NCI-H128 (cell line): ENCODE measurements at regions not wholly inside any gene's neighbourhood (a gene's known extent, or its start where the extent isn't known, plus 50 kb on each side); places are given as distances from the start of the nearest gene placed in this dataset.

Experiments used
- DNase-seq: peaks from one replicate; lab custom pipeline; 2025; ENCODE audit not compliant: unreplicated experiment; lab: John Stamatoyannopoulos, UW

GRCh38 chr9:12065686-12066085, 627.5 kb upstream of the TYRP1 start:
- DNase-seq: no peak

GRCh38 chr9:12066455-12067035, 626.6 kb upstream of the TYRP1 start:
- no peak for DNase-seq

- no peak for DNase-seq
These were observed 623.8 kb upstream of the TYRP1 start for GRCh38 chr9:12069366-12069765.

- no peak for DNase-seq
These were observed 607.8 kb upstream of the TYRP1 start for GRCh38 chr9:12085399-12085798.

GRCh38 chr9:12091865-12092527, 601.2 kb upstream of the TYRP1 start:
- no peak for DNase-seq

GRCh38 chr9:12094046-12094445, 599.1 kb upstream of the TYRP1 start:
- DNase-seq: no peak

GRCh38 chr9:12095931-12096330, 597.3 kb upstream of the TYRP1 start:
- DNase-seq: no peak

GRCh38 chr9:12133416-12133815, 559.8 kb upstream of the TYRP1 start:
- no peak for DNase-seq

- DNase-seq: no peak
These were observed 551.8 kb upstream of the TYRP1 start for GRCh38 chr9:12141422-12141821.

- DNase-seq: no peak
These were observed 537.6 kb upstream of the TYRP1 start for GRCh38 chr9:12155401-12156134.

GRCh38 chr9:12162181-12162815, 530.9 kb upstream of the TYRP1 start:
- DNase-seq: no peak

GRCh38 chr9:12163723-12164458, 529.3 kb upstream of the TYRP1 start:
- no peak for DNase-seq

- no peak for DNase-seq
These were observed 526.7 kb upstream of the TYRP1 start for GRCh38 chr9:12166518-12166917.

- no peak for DNase-seq
These were observed 522.7 kb upstream of the TYRP1 start for GRCh38 chr9:12170456-12170855.

- no peak for DNase-seq
These were observed 514.6 kb upstream of the TYRP1 start for GRCh38 chr9:12178634-12179033.

- no peak for DNase-seq
These were observed 510.4 kb upstream of the TYRP1 start for GRCh38 chr9:12182806-12183205.

- DNase-seq: no peak
These were observed 509.9 kb upstream of the TYRP1 start for GRCh38 chr9:12183321-12183720.

GRCh38 chr9:12185856-12186255, 507.3 kb upstream of the TYRP1 start:
- no peak for DNase-seq

- DNase-seq: no peak
These were observed 501.6 kb upstream of the TYRP1 start for GRCh38 chr9:12191630-12192029.

GRCh38 chr9:12194731-12195130, 498.5 kb upstream of the TYRP1 start:
- DNase-seq: no peak

GRCh38 chr9:12195456-12195855, 497.7 kb upstream of the TYRP1 start:
- no peak for DNase-seq
